AG10803 (cell line): ENCODE measurements at regions not wholly inside any gene's neighbourhood (a gene's known extent, or its start where the extent isn't known, plus 50 kb on each side); places are given as distances from the start of the nearest gene placed in this dataset.

Source experiments
- DNase-seq: peaks from one replicate; pipeline ENCODE4 v3.0.0; 2010; ENCODE audit warnings: low read depth
- H3K4me3 ChIP-seq: 2 replicates; pipeline ENCODE4 v1.5.1; 2011; ENCODE audit warnings: mild to moderate bottlenecking, low read length, control low read depth
- CTCF ChIP-seq: conservative IDR thresholded peaks from 2 replicates; pipeline ENCODE4 v1.5.1; 2011; ENCODE audit warnings: mild to moderate bottlenecking, low read length, control low read depth, inconsistent platforms

- no peak overlapping the region for H3K4me3 ChIP-seq
- no peak for TF ChIP-seq CTCF
- no peak for DNase-seq
Observed at GRCh38 chr22:49064836-49065235, 762.8 kb downstream of the BRD1 start.

GRCh38 chr22:49063545-49063890 lies 764.2 kb downstream of the BRD1 start:
- no peak for TF ChIP-seq CTCF
- no peak for DNase-seq
- no peak overlapping the region for H3K4me3 ChIP-seq

- no peak for DNase-seq
- no peak for TF ChIP-seq CTCF
- H3K4me3 ChIP-seq: no peak overlapping the region
Observed at GRCh38 chr22:49062802-49063544, 764.7 kb downstream of the BRD1 start.

- no peak for TF ChIP-seq CTCF
- H3K4me3 ChIP-seq: no peak overlapping the region
- no peak for DNase-seq
Observed at GRCh38 chr22:49062155-49062801, 765.4 kb downstream of the BRD1 start.

- no peak for TF ChIP-seq CTCF
- no peak overlapping the region for H3K4me3 ChIP-seq
- no peak for DNase-seq
Observed at GRCh38 chr22:49057910-49058309, 769.8 kb downstream of the BRD1 start.

GRCh38 chr22:49056301-49056700 lies 771.4 kb downstream of the BRD1 start:
- DNase-seq: no peak
- TF ChIP-seq CTCF: no peak
- H3K4me3 ChIP-seq: no peak overlapping the region

GRCh38 chr22:49055406-49055805 lies 772.3 kb downstream of the BRD1 start:
- DNase-seq: no peak
- H3K4me3 ChIP-seq: no peak overlapping the region
- TF ChIP-seq CTCF: no peak
